ENCODE measurements at regions not wholly inside any gene's neighbourhood (a gene's known extent, or its start where the extent isn't known, plus 50 kb on each side); places are given as distances from the start of the nearest gene placed in this dataset.

GRCh38 chr11:26830757-26831156 lies 108.9 kb upstream of the SLC5A12 start:
- TF ChIP-seq, protein P1, sequence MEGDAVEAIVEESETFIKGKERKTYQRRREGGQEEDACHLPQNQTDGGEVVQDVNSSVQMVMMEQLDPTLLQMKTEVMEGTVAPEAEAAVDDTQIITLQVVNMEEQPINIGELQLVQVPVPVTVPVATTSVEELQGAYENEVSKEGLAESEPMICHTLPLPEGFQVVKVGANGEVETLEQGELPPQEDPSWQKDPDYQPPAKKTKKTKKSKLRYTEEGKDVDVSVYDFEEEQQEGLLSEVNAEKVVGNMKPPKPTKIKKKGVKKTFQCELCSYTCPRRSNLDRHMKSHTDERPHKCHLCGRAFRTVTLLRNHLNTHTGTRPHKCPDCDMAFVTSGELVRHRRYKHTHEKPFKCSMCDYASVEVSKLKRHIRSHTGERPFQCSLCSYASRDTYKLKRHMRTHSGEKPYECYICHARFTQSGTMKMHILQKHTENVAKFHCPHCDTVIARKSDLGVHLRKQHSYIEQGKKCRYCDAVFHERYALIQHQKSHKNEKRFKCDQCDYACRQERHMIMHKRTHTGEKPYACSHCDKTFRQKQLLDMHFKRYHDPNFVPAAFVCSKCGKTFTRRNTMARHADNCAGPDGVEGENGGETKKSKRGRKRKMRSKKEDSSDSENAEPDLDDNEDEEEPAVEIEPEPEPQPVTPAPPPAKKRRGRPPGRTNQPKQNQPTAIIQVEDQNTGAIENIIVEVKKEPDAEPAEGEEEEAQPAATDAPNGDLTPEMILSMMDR (conservative IDR thresholded peaks at IDR 0.05) = no peak
- TF ChIP-seq ZFX (IDR thresholded peaks at IDR 0.05) = no peak
